HEK293 (cell line): ENCODE measurements at regions not wholly inside any gene's neighbourhood (a gene's known extent, or its start where the extent isn't known, plus 50 kb on each side); places are given as distances from the start of the nearest gene placed in this dataset.

Experiments used
- CTCF ChIA-PET: fragments of 350-600 bp; formaldehyde crosslinking; extraction: SDS; loops from one replicate; lab custom pipeline; 2021; ENCODE audit warnings: antibody characterized with exemption; lab: Yijun Ruan, JAX
- POLR2A ChIA-PET: fragments of 300-600 bp; formaldehyde crosslinking; extraction: SDS; loops from one replicate; lab custom pipeline; 2020; ENCODE audit warnings: antibody characterized with exemption, inconsistent platforms; lab: Yijun Ruan, JAX
- H3K27ac ChIP-seq: fragments of 200-500 bp; sonication (Bioruptor generic); 2 replicates; pipeline ENCODE4 v1.5.1; 2014; ENCODE audit warnings: low read depth, low read length, control low read depth, inconsistent platforms; ENCODE audit errors: extremely low read depth
- H3K36me3 ChIP-seq, 2 experiments: fragments of 200-500 bp in 1 of 2; sonication (Bioruptor generic) in 1 of 2; 1 replicate in 1 of 2; 2 replicates in 1 of 2; pipeline ENCODE4 v1.5.1; 2014 to 2017; ENCODE audit warnings: inconsistent platforms in 2 of 2, low read length in 2 of 2; ENCODE audit not compliant: control insufficient read depth in 2 of 2, insufficient read depth in 1 of 2
- H3K4me1 ChIP-seq: fragments of 200-500 bp; sonication (Bioruptor generic); 2 replicates; pipeline ENCODE4 v1.5.1; 2014; ENCODE audit warnings: mild to moderate bottlenecking, low read length, inconsistent platforms; ENCODE audit not compliant: control insufficient read depth, insufficient read depth
- H3K4me3 ChIP-seq: 2 replicates; pipeline ENCODE4 v1.5.1; 2011; ENCODE audit warnings: low read depth, mild to moderate bottlenecking, control low read depth, low read length, moderate library complexity
- H3K9me3 ChIP-seq: fragments of 200-500 bp; sonication (Bioruptor generic); 2 replicates; pipeline ENCODE4 v1.5.1; 2014; ENCODE audit warnings: low read depth, low read length, inconsistent platforms; ENCODE audit not compliant: control insufficient read depth, insufficient read depth
- ATF2 ChIP-seq: fragments of 450-650 bp; formaldehyde crosslinking; IDR thresholded peaks from 2 replicates; pipeline ENCODE4 v1.5.1; 2016; ENCODE audit warnings: missing biosample characterization, missing genetic modification characterization, low read depth
- BCL6B ChIP-seq: fragments of 450-650 bp; formaldehyde crosslinking; IDR thresholded peaks from 2 replicates; pipeline ENCODE4 v1.5.1; 2017; ENCODE audit warnings: missing biosample characterization, missing genetic modification characterization
- ELK4 ChIP-seq: IDR thresholded peaks from 2 replicates; pipeline ENCODE4 v1.6.1; 2011; ENCODE audit warnings: mild to moderate bottlenecking, low read depth, low read length, borderline replicate concordance
- GLIS2 ChIP-seq: fragments of 450-650 bp; formaldehyde crosslinking; IDR thresholded peaks from 2 replicates; pipeline ENCODE4 v1.5.1; 2016; ENCODE audit warnings: missing biosample characterization, missing genetic modification characterization
- INSM2 ChIP-seq: fragments of 450-650 bp; formaldehyde crosslinking; IDR thresholded peaks from 2 replicates; pipeline ENCODE4 v1.5.1; 2016; ENCODE audit warnings: missing biosample characterization, missing genetic modification characterization
- KLF7 ChIP-seq: fragments of 450-650 bp; formaldehyde crosslinking; IDR thresholded peaks from 2 replicates; pipeline ENCODE4 v1.5.1; 2016; ENCODE audit warnings: missing biosample characterization, missing genetic modification characterization, borderline replicate concordance
- REST ChIP-seq: fragments of 450-650 bp; formaldehyde crosslinking; IDR thresholded peaks from 2 replicates; pipeline ENCODE4 v1.5.1; 2016; ENCODE audit warnings: missing biosample characterization, missing genetic modification characterization
- WT1 ChIP-seq: fragments of 450-650 bp; formaldehyde crosslinking; IDR thresholded peaks from 2 replicates; pipeline ENCODE4 v1.5.1; 2016; ENCODE audit warnings: missing biosample characterization, missing genetic modification characterization
- ZEB2 ChIP-seq: fragments of 450-650 bp; formaldehyde crosslinking; IDR thresholded peaks from 2 replicates; pipeline ENCODE4 v1.5.1; 2016; ENCODE audit warnings: missing biosample characterization, missing genetic modification characterization
- ZNF148 ChIP-seq: fragments of 450-650 bp; formaldehyde crosslinking; IDR thresholded peaks from 2 replicates; pipeline ENCODE4 v1.5.0; 2017; ENCODE audit warnings: missing biosample characterization, missing genetic modification characterization, borderline replicate concordance
- ZNF18 ChIP-seq: fragments of 450-650 bp; formaldehyde crosslinking; IDR thresholded peaks from 2 replicates; pipeline ENCODE4 v1.5.1; 2016; ENCODE audit warnings: missing biosample characterization, missing genetic modification characterization
- ZNF19 ChIP-seq: fragments of 450-650 bp; formaldehyde crosslinking; IDR thresholded peaks from 2 replicates; pipeline ENCODE4; 2016; ENCODE audit warnings: missing biosample characterization, missing genetic modification characterization, low read depth
- ZNF2 ChIP-seq: fragments of 450-650 bp; formaldehyde crosslinking; IDR thresholded peaks from 2 replicates; pipeline ENCODE4 v1.5.1; 2016; ENCODE audit warnings: missing biosample characterization, missing genetic modification characterization
- ZNF223 ChIP-seq: fragments of 450-650 bp; formaldehyde crosslinking; IDR thresholded peaks from 2 replicates; pipeline ENCODE4 v1.5.1; 2016; ENCODE audit warnings: missing biosample characterization, missing genetic modification characterization
- ZNF404 ChIP-seq: fragments of 450-650 bp; formaldehyde crosslinking; IDR thresholded peaks from 2 replicates; pipeline ENCODE4 v1.5.1; 2017; ENCODE audit warnings: missing biosample characterization, missing genetic modification characterization
- ZNF521 ChIP-seq: fragments of 450-650 bp; formaldehyde crosslinking; IDR thresholded peaks from 2 replicates; pipeline ENCODE4 v1.5.1; 2017; ENCODE audit warnings: missing biosample characterization, mild to moderate bottlenecking, missing genetic modification characterization
- ZNF560 ChIP-seq: fragments of 450-650 bp; formaldehyde crosslinking; IDR thresholded peaks from 2 replicates; pipeline ENCODE4 v1.5.1; 2017; ENCODE audit warnings: missing biosample characterization, missing genetic modification characterization, borderline replicate concordance
- ZNF621 ChIP-seq: fragments of 450-650 bp; formaldehyde crosslinking; IDR thresholded peaks from 2 replicates; pipeline ENCODE4 v1.5.1; 2017; ENCODE audit warnings: missing biosample characterization, missing genetic modification characterization
- ZNF623 ChIP-seq: fragments of 450-650 bp; formaldehyde crosslinking; IDR thresholded peaks from 2 replicates; pipeline ENCODE4 v1.5.1; 2016; ENCODE audit warnings: missing biosample characterization, missing genetic modification characterization
- ZNF677 ChIP-seq: fragments of 450-650 bp; IDR thresholded peaks from 2 replicates; pipeline ENCODE4 v1.5.0; 2018; ENCODE audit warnings: missing biosample characterization, mild to moderate bottlenecking, missing genetic modification characterization, moderate library complexity
- ZNF76 ChIP-seq: fragments of 450-650 bp; formaldehyde crosslinking; IDR thresholded peaks from 2 replicates; pipeline ENCODE4; 2016; ENCODE audit warnings: low read depth, missing biosample characterization, missing genetic modification characterization, borderline replicate concordance

GRCh38 chr1:157292809-157293564, 154.8 kb upstream of the ETV3 start:
- Histone ChIP-seq H3K36me3 (no peaks in the 10 kb centered on the region), H3K27ac (no peak overlapping the region), H3K4me3 (no peak overlapping the region), H3K9me3 (no peaks in the 10 kb centered on the region), H3K4me1 (no peaks in the 10 kb centered on the region)
- ChIA-PET CTCF (no interaction called here), POLR2A (no interaction called here)
- TF ChIP-seq ATF2 (tag by site-specific recombination): no peak
- TF ChIP-seq GLIS2 (tag by site-specific recombination): no peak
- TF ChIP-seq ZNF148: no peak
- no peak for TF ChIP-seq KLF7 (tag by site-specific recombination)
- no peak for TF ChIP-seq ZNF18 (tag by site-specific recombination)
- TF ChIP-seq ZNF521 (tag by site-specific recombination): no peak
- TF ChIP-seq ZNF621 (tag by site-specific recombination): no peak
- no peak for TF ChIP-seq ZNF223 (tag by site-specific recombination)
- TF ChIP-seq ZNF560: no peak
- no peak for TF ChIP-seq ZEB2 (tag by site-specific recombination)
- TF ChIP-seq INSM2 (tag by site-specific recombination): no peak
- no peak for TF ChIP-seq ZNF19
- no peak for TF ChIP-seq ZNF76
- TF ChIP-seq BCL6B (tag by site-specific recombination): no peak
- TF ChIP-seq ZNF2 (tag by site-specific recombination): no peak
- TF ChIP-seq, all 188 proteins: peak for 0

GRCh38 chr1:157292302-157292701, 154.1 kb upstream of the ETV3 start:
- Histone ChIP-seq H3K27ac (no peak overlapping the region), H3K36me3 (no peaks in the 10 kb centered on the region), H3K4me1 (no peaks in the 10 kb centered on the region), H3K9me3 (no peaks in the 10 kb centered on the region), H3K4me3 (no peak overlapping the region)
- ChIA-PET CTCF (no interaction called here), POLR2A (no interaction called here)
- no peak for TF ChIP-seq ZNF623 (tag by site-specific recombination)
- TF ChIP-seq REST: no peak
- no peak for TF ChIP-seq ZNF404 (tag by site-specific recombination)
- no peak for TF ChIP-seq WT1 (tag by site-specific recombination)
- no peak for TF ChIP-seq ELK4
- TF ChIP-seq ZNF677 (tag by site-specific recombination): no peak
